Fibroblast of skin of left quadriceps (primary cell): ENCODE measurements at regions not wholly inside any gene's neighbourhood (a gene's known extent, or its start where the extent isn't known, plus 50 kb on each side); places are given as distances from the start of the nearest gene placed in this dataset.

Experiments
- DNase-seq, 2 experiments: peaks; one replicate each; pipeline ENCODE4 v3.0.0-alpha.2; 2013; ENCODE audit warnings: low read depth in 2 of 2

GRCh38 chr14:42407153-42407552 is 800.5 kb downstream of the LRFN5 start:
- no peak for DNase-seq

- no peak for DNase-seq
Measured at GRCh38 chr14:42391146-42391834, 784.6 kb downstream of the LRFN5 start.

DNA sequence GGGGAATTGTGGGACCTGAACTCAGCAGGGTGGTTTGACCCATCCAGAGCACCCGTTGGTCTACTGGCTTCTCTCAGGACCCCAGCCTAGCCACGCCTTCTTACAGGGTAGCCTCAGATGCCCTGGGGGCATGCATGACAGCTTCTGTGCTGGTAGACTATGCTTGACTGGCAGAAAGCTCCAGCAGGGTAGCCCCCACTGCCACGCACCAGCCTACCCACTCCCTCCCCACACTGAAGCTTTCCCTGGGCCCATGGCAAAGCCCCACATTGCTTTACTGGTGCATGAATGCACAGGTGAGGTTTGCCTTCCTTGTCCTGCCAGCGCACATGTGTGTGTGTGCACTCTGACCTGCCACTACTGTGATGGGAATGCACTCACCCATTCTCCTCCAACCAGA is 772.2 kb downstream of the LRFN5 start:
- no peak for DNase-seq

DNA sequence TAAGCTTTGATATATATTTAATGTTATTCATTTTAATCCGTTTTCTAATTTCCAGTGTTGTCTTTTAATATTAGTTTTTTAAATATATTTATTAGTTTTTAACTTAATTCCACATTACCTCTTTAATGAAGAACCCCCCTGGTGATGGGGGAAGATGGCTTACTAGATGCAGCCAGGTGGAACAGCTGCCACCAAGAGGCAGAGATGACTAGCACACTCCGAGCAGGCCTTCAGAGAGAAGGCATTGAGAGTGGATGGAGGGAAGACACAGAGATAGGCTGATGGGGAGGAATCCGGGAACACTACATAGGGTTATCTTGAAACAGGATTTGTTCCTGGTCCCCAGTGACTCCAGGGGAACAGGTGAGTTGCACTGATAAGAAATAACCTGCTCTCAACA is 771.6 kb downstream of the LRFN5 start:
- no peak for DNase-seq

GRCh38 chr14:42374332-42374731 is 767.7 kb downstream of the LRFN5 start:
- DNase-seq = no peak

- no peak for DNase-seq
Measured at GRCh38 chr14:42370056-42370455, 763.4 kb downstream of the LRFN5 start.

DNA sequence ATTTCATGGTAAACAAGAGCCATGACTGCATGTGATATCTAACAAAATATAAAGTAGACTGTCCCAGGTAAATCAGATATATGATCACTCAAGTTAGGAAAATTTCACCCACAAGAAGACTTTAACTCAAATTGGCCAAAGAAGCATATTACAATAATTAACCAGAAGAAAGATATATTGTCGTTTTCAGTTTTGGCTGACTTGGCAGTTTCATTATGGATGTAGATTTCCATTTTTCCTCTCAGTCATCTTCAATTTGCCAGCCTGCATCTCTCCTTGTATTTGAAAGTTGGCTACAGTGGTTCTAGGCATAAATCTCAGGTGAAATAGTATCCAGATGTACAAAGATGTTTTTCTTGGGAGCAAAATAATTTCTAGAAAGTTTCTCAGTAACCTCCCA is 761.6 kb downstream of the LRFN5 start:
- DNase-seq = no peak

DNA sequence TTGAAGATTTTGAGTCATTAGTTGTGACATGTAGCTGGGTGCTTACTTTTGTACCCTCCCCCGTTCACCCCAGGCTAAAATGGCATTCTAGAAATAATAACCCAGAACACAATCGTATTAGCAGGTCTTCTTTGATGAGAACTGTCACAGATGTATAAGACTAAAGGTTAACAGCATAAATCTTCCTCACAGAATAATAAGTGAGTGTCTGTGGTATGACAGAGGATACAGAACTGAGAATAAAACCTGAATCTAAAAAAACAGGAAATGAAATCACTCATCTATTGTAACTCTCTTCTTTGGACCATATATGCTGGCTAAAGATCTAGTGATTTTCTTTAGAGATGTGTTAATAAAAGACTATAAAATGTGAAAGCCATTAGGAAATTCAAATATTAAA is 746.6 kb downstream of the LRFN5 start:
- DNase-seq = no peak

- DNase-seq = no peak
Measured at GRCh38 chr14:42335918-42336317, 729.2 kb downstream of the LRFN5 start.

DNA sequence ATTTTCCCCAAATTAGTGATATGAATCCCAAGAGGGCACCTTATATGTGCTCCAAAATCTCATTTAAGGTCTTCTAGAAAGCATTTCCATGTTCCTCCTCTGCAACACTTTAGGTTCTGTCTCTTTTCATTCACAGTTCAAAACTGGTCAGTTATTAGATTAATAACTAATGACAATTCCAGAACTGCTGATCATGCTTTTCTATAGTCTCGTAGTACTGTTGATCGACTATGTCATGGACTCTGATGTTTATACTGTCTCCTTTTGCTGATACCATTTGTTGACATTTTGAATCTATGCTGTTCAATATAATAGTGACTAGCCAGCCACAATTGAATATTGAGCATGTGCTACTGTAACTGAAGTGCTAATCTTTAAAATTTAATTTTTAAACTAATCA is 728.3 kb downstream of the LRFN5 start:
- DNase-seq = no peak

DNA sequence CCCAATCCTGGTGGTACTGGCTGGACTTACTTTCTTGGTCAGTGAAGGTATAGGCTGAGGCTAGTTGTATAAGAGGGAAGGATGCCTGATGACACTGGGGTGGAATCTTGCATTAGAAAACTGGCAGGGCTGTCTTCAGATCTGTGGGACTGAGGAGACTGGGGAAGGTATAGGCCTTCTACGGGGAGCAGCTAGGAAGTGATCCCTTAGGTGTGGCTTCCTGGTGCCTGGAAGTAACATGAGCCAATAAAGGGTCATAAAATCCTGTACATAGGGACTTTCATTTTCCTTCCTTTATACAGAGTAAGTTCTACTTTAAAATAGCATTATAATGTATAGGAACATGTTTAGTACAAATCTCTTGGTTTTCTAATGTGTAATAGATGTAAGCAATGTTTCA is 716.8 kb downstream of the LRFN5 start:
- DNase-seq = no peak

DNA sequence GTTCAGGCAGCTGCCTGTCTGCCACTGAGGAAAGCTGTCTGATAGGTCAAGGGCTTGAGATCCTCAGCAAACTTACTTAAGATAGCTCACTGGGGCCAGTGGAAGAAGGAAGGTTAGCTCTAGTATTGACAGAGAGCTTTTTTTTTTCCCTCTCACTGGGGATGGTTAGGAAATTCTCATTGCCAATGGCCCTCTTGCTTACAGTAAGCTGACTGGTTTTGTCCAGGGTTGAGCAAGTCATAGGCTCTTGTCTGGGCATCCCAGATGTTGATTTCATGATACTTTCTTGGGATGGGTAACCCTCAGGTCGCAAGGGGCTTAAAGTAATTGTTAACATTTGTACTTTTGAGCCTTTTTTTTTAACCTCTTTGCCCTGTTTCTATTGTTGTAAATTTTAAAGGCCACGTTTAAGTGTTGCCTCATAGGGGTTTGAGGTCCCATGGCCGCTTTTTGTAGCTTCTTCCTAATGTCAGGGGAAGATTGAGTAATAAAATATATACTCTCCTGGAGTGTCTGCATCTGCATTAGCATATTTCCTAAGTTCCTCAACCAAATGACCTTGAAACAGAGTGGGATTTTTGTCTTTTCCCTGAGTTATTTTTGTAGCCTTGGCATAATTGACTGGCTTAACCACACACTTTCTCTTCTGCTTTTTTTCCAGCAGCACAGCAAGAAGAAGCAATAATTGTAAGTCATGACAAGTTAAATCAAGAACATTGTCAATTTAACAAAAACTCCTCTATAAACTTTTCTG is 716.0 kb downstream of the LRFN5 start:
- DNase-seq = no peak

GRCh38 chr14:42319996-42320395 is 713.3 kb downstream of the LRFN5 start:
- DNase-seq = no peak

- DNase-seq = no peak
Measured at GRCh38 chr14:42316693-42317092, 710.0 kb downstream of the LRFN5 start.

DNA sequence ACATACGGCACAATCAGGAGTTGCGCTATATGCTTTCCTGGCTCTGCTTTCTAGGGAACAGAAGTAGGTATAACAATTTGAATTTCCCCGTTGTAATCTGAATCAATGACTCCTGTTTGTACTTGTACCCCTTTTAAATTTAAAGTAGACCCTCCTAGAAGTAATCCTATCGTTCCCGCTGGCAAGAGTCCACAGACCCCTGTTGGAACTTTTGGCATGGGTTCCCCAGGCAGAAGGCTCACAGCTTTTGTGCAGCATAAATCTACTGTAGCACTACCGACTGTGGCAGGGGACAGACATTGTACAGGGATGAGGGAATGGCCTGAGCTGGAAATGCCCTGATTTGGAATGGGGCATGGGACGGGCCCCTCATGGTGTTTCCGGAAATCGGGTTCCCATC is 705.2 kb downstream of the LRFN5 start:
- no peak for DNase-seq

DNA sequence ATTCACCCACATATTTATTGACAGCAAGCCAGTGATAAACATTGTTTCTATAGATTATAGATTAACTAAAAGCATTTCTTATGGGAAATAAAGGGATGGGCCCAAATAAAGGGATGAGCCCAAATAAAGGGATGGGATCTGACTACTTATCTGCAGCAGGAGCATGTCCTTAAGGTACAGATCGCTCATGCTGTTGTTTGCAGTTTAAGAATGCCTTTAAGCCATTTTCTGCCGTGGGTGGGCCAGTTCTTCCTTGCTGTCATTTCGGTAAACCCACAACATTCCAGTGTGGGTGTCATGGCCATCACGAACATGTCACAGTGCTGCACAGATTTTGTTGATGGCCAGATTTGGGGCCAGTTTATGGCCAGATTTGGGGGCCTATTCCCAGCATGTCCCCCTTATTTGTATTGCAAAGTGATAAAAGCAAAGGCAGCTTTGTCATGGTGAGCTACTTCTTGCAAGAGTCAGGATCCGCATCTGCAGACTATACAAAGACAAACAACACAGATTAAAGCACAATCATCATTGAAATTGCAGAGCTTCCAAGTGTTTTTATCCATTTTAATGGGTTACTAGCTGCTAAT is 700.7 kb downstream of the LRFN5 start:
- DNase-seq = no peak

GRCh38 chr14:42299692-42300091 is 693.0 kb downstream of the LRFN5 start:
- no peak for DNase-seq

- DNase-seq = no peak
Measured at GRCh38 chr14:42293180-42293579, 686.5 kb downstream of the LRFN5 start.

- DNase-seq = no peak
Measured at GRCh38 chr14:42277840-42278239, 671.2 kb downstream of the LRFN5 start.

DNA sequence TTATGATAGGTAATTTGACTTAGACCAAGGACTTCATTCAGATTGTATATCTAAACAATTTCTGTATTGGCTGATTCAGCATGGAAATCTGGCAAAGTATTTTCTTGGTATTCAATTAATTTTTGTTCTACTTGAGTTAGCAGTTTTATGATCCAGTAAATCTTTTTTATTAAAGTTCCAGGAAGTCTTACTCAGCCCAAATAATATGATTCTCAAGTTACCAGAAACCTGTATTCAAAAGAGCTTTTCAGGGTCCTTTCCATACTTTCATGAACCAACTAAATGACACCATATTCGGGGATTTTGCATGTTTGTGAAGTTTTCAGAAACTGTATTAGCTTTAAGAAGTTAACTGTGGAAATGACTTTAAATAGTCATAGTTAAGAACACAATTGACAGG is 662.6 kb downstream of the LRFN5 start:
- no peak for DNase-seq

- no peak for DNase-seq
Measured at GRCh38 chr14:42248131-42248530, 641.5 kb downstream of the LRFN5 start.

- no peak for DNase-seq
Measured at GRCh38 chr14:42241101-42241500, 634.4 kb downstream of the LRFN5 start.

DNA sequence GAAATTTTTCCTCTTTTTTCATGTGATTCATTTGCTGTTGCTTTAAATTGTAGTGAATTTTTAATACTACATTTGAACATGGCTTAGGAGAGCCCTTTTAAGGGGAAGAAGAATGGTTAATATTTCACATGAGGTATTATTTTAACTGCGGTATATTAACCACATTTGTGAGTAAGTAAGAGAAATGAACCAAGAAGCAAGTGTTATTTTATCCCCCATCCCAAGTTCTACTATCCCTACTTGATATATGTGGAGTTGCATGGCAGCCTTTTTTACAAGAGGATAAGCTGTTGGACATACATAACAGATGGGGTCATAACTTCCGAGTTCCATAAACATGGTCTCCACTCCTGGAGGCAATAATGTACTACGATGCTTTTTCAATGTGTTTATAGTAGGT is 623.3 kb downstream of the LRFN5 start:
- DNase-seq = no peak
